HFFc6 (cell line): ENCODE measurements at regions not wholly inside any gene's neighbourhood (a gene's known extent, or its start where the extent isn't known, plus 50 kb on each side); places are given as distances from the start of the nearest gene placed in this dataset.

Experiments
- DNase-seq: peaks from one replicate; pipeline ENCODE4 v3.0.0-alpha.2; 2018
- H3K27ac Mint-ChIP-seq: 2 replicates; pipeline ENCODE4 v1.8.0; 2020; ENCODE audit warnings: mild to moderate bottlenecking, mixed read lengths
- H3K27me3 Mint-ChIP-seq: 2 replicates; pipeline ENCODE4 v1.8.0; 2021; ENCODE audit warnings: mild to moderate bottlenecking, moderate library complexity, mixed read lengths; ENCODE audit not compliant: insufficient read depth
- H3K36me3 Mint-ChIP-seq: 2 replicates; pipeline ENCODE4 v1.8.0; 2021; ENCODE audit warnings: low read depth, mixed read lengths
- H3K4me1 Mint-ChIP-seq: 2 replicates; pipeline ENCODE4 v1.8.0; 2020; ENCODE audit warnings: low read depth, mixed read lengths
- H3K4me3 Mint-ChIP-seq: 2 replicates; pipeline ENCODE4 v1.8.0; 2020; ENCODE audit warnings: mild to moderate bottlenecking, moderate library complexity, mixed read lengths
- H3K9me3 Mint-ChIP-seq: 2 replicates; pipeline ENCODE4 v1.8.0; 2020; ENCODE audit warnings: mild to moderate bottlenecking, mixed read lengths
- TF ChIP-seq, protein P1 (sequence below): fragments of 200-600 bp; sonication (generic); IDR thresholded peaks from 2 replicates; pipeline ENCODE4 v1.5.0; 2021; ENCODE audit warnings: antibody characterized with exemption, mild to moderate bottlenecking

GRCh38 chr18:78780719-78781600 lies 198.7 kb upstream of the SALL3 start:
- no peaks in the 10 kb centered on the region for H3K4me1 Mint-ChIP-seq
- H3K27me3 Mint-ChIP-seq = no peaks in the 10 kb centered on the region
- TF ChIP-seq, protein P1, sequence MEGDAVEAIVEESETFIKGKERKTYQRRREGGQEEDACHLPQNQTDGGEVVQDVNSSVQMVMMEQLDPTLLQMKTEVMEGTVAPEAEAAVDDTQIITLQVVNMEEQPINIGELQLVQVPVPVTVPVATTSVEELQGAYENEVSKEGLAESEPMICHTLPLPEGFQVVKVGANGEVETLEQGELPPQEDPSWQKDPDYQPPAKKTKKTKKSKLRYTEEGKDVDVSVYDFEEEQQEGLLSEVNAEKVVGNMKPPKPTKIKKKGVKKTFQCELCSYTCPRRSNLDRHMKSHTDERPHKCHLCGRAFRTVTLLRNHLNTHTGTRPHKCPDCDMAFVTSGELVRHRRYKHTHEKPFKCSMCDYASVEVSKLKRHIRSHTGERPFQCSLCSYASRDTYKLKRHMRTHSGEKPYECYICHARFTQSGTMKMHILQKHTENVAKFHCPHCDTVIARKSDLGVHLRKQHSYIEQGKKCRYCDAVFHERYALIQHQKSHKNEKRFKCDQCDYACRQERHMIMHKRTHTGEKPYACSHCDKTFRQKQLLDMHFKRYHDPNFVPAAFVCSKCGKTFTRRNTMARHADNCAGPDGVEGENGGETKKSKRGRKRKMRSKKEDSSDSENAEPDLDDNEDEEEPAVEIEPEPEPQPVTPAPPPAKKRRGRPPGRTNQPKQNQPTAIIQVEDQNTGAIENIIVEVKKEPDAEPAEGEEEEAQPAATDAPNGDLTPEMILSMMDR = no peak
- H3K4me3 Mint-ChIP-seq = no peak overlapping the region
- no peak for DNase-seq
- no peak overlapping the region for H3K27ac Mint-ChIP-seq
- peaks cover 6% of the 10 kb centered on the region; the same call in 1 of the 2 replicates for H3K36me3 Mint-ChIP-seq
- peaks cover 60% of the 10 kb centered on the region for H3K9me3 Mint-ChIP-seq

GRCh38 chr18:78781601-78781960 lies 198.0 kb upstream of the SALL3 start:
- DNase-seq = no peak
- Mint-ChIP-seq H3K9me3 (peaks cover 59% of the 10 kb centered on the region), H3K27ac (no peak overlapping the region), H3K27me3 (no peaks in the 10 kb centered on the region), H3K4me3 (no peak overlapping the region), H3K4me1 (no peaks in the 10 kb centered on the region), H3K36me3 (peaks cover 6% of the 10 kb centered on the region; the same call in 1 of the 2 replicates)
- TF ChIP-seq, protein P1 = no peak

GRCh38 chr18:78782951-78783563 lies 196.6 kb upstream of the SALL3 start:
- Mint-ChIP-seq H3K27ac (no peak overlapping the region), H3K9me3 (peaks cover 50% of the 10 kb centered on the region), H3K36me3 (peaks cover 6% of the 10 kb centered on the region; the same call in 1 of the 2 replicates), H3K27me3 (no peaks in the 10 kb centered on the region), H3K4me1 (no peaks in the 10 kb centered on the region), H3K4me3 (no peak overlapping the region)
- DNase-seq = no peak
- TF ChIP-seq, protein P1 = no peak

DNA sequence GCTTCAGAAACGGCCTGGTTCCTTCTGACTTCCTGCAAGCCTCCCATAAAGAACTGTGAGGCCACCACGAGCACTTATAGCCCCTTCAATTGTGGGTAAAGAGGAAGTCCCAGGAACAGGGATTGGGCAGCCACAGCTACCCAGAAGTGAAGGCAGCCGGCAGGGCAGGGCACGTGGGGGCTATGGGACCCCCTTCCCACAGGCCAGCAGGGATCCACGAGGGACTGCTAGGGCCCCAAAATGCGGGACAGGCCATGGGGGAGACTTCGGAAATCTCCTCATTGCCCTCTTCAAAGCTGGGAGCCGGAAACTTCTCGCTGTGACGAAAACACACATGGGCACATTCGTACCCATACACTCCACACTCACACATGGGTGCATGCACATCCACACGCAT lies 196.1 kb upstream of the SALL3 start:
- Mint-ChIP-seq H3K36me3 (peaks cover 6% of the 10 kb centered on the region; the same call in 1 of the 2 replicates), H3K9me3 (peaks cover 48% of the 10 kb centered on the region), H3K27me3 (no peaks in the 10 kb centered on the region), H3K27ac (no peak overlapping the region), H3K4me3 (no peak overlapping the region), H3K4me1 (no peaks in the 10 kb centered on the region)
- no peak for DNase-seq
- TF ChIP-seq, protein P1 = no peak

DNA sequence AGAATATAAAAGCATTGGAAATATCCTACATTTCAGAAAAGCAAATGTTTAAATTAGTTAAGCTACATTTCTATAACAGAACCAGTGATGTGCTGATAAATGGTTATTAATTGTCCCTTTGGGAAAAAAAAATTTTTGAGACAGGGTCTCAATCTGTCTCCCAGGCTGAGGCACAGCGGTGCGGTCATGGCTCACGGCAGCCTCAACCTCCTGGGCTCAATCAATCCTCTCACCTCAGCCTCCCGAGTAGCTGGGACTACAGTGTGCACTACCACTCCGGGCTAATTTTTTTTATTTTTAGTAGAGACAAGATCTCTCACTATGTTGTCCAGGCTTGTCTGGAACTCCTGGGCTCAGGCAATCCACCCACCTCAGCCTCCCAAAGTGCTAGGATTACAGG lies 194.8 kb upstream of the SALL3 start:
- TF ChIP-seq, protein P1 = no peak
- H3K27me3 Mint-ChIP-seq = no peaks in the 10 kb centered on the region
- peaks cover 41% of the 10 kb centered on the region for H3K9me3 Mint-ChIP-seq
- no peaks in the 10 kb centered on the region for H3K4me1 Mint-ChIP-seq
- H3K36me3 Mint-ChIP-seq = no peaks in the 10 kb centered on the region; the same call in 1 of the 2 replicates
- DNase-seq = no peak
- no peak overlapping the region for H3K4me3 Mint-ChIP-seq
- H3K27ac Mint-ChIP-seq = no peak overlapping the region
